ENCODE measurements at regions not wholly inside any gene's neighbourhood (a gene's known extent, or its start where the extent isn't known, plus 50 kb on each side); places are given as distances from the start of the nearest gene placed in this dataset.

GRCh38 chr6:95784019-95784418 is 206.7 kb downstream of the MANEA start:
- no peak for DNase-seq

DNA sequence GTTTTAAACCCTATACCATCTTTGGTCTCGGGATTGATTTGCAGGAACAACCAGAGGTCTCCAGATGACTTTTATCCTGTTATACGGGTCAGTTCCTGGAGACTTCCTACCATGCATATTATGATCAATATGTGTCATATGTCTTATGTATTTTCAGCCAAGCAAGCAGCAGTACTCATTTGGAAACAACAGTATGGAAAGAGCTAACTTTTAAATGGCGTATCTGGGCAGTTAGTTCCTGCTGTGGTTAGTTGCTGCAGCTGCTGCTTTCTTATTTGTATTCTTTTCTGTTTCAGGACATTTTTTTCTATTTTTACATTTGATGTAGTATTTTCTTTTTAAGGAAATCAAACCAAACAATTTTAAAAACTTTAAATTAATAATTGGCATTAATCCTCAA is 207.5 kb downstream of the MANEA start:
- DNase-seq, result no peak

DNA sequence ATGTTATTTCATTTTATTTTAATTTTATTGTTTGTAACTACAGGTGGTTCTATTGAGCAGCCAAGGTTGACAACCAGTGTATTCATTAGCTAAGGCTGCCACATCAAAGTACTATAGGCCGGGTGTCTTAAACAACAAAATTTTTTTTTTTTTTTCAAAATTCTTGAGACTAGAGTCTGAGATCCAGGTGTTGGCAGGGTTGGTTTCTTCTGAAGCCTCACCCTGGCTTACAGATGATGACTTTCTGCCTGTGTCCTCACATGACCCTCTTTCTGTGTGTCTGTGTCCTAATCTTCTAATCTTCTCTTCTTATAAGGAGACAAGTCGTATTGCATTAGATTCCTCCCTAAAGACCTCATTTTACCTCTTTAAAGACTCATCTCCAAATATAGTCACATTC is 208.4 kb downstream of the MANEA start:
- DNase-seq, result no peak

DNA sequence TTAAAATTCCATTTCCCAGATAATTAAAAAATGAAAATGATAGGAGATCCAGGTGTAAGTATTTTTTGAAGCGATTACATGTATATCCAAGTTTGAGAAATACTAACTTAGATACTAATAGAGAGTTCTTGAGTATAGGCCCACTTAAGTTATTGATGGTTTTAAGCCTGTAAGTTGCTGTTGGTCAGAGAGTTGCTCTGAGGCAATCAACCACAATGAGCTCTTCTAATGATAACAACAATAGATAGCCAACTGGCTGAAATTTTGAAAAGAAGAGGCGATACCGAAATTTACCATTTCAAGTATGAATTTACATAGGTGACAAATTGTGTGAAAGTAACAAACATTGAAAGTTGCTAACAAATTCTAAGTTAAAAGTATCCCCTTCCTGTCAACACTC is 209.5 kb downstream of the MANEA start:
- no peak for DNase-seq

GRCh38 chr6:95790787-95791186 is 213.5 kb downstream of the MANEA start:
- no peak for DNase-seq

DNA sequence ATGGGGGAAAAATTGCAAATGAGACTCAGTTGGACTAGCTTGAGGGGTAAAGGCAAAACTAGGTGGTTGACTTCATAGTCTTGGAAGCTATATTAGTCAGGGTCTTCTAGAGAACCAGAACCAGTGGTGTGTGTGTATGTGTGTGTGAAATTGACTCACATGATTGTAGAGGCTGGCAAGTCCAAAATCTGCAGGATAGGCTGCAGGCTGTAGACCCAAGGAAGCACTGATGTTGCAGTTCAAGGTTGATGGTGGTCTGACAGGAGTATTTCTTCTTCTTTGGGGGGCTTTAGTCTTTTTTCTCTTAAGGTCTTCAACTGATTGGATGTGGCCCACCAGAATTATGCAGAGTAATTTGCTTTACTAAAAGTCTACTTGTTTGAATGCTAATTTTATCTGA is 217.4 kb downstream of the MANEA start:
- DNase-seq, result no peak

GRCh38 chr6:95795927-95796326 is 218.6 kb downstream of the MANEA start:
- DNase-seq, result no peak

- DNase-seq, result no peak
These were observed 218.7 kb upstream of the FUT9 start for GRCh38 chr6:95797054-95797453.

- DNase-seq, result no peak
These were observed 212.8 kb upstream of the FUT9 start for GRCh38 chr6:95802978-95803377.

DNA sequence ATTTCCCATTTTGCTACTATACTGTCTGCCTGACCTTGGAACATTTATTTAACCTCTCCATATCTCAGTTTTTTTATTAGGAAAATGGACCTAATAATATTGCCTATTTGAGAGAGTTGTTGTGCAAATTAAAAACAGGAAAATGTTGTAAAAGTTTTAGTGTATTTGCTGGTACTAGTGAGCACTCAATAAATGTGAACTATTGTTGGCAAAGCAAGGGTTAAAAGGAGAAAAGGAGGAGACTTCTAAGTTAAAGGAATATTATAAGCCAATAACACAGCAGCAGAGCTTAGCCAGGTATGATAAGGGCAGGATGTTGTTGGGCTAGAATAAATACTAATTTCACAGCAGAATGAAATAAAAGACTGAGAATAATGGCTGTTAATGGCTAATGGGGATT is 211.9 kb upstream of the FUT9 start:
- no peak for DNase-seq

DNA sequence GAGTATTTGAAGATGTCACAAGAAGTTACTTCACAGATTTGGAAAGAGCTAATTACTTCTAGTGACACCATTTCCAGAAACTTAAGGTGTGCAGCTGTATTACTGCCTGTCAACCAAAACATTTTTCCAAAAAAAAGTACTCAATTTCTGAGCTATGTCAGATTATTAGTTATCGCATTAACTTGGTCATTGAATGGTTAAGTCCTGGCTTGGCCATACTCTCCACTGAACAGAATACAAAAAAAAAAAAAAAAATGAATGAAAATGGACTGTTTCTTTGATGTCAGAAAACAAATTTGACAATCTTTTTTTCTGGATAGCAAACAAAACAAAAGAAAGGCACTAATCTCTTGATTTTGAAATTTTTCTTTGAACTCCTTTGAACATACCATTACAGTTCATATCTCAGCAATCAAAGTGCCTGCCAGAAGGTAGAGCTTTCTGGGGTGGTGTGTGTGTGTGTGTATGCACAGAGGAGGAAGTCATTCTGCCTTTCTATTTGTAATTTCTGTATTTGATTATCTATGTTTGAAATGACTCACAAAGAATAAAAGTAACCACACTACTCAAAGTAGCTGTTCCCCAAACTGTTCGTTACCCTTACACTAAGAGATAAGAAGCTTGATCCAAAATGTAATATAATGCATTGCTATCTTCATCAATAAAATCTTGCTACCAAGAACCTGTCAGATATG is 210.8 kb upstream of the FUT9 start:
- DNase-seq, result no peak

DNA sequence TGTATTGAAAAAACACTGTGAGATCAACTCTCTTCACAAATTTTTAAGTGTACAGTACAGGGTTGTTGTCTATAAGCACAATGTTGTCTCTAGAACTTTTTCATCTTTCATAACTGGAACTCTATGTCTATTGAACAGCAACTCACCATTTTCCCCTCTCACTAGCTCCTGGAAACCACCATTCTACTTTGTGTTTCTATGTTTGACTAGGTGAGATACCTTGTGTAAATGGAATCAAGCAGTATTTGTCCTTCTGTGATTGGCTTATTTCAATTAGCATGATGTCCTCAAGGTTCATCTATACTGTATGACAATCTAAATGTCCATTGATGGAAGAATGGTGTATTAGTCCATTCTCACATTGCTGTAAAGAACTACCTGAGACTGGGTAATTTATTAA is 210.1 kb upstream of the FUT9 start:
- DNase-seq, result no peak

DNA sequence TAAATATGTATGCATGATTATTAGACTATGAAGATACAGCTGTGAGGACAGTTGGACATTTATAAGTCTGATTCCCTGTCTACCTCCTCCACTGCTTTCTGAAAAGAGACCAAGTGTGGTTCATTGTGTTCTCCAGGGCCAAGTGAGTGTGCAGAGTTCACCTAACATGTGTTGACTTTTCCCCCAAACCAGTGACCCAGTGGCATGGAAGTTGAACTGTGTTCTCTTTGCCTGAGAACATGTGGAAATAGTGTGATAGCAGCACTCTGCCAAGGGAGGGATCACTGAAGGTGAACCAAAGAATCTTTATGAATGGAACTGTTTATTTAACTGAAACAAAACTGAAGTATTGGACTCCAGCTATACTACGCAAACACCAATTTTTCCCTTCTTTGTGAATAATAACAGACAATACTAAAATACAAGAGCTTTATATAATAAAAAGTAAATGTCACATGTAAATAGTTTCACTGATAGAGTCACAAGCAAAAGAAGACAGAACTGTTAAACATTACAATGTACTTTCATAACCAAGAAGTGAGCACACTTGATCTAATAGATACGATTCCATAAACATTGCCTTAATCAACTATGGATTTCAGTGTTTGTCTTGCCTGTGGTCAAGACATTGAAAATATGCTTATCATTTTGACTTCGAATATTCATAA is 200.3 kb upstream of the FUT9 start:
- no peak for DNase-seq

DNA sequence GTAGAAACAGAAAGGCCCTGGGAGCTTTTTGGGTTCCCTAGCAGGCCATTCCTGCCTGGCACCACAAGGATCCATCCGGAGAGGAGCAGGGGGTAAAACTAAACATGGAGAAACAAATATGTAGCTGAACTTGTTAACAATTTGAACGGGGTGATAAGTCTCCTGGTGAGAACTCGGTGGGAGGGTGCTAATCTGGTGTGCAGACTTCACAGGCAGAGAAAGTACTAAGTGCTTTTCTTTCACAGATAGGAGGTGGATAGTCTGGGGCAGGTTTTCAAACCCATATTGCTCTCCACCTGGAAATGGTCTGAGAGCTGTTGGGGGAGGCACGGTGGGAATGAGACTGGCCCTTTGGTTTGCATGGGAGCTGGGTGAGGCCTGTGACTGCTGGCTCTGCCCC is 196.3 kb upstream of the FUT9 start:
- DNase-seq, result no peak

GRCh38 chr6:95819939-95820338 is 195.8 kb upstream of the FUT9 start:
- DNase-seq, result no peak

DNA sequence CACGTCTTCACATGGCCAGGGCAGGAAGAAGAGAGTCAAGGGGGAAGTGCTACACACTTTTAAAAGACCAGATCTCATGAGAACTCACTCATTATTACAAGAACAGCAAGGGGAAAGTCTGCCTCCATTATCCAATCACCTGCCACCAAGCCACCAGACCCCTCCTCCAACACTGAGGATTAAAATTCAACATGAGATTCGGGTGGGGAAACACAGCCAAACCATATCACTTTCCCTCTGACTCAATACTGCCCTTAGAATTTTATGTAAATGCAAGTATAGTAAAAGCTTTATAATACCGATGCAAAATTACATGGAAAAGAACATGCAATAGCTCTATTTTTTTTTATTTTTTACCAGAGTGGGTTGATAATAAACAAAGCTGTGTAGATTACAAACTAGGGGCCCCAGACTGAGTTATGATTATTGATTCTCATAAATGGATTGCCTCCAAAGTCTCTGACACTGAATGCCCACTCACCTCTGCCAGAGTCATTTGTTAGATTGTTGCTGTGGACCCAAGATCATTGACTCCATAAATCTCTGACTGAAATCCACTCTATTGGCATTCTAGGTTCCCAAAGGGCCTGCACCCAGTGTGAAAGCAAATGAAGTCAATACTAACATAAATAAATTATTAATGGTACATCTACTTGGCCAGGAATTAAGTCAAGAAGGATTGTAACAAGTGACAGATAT is 184.8 kb upstream of the FUT9 start:
- no peak for DNase-seq

DNA sequence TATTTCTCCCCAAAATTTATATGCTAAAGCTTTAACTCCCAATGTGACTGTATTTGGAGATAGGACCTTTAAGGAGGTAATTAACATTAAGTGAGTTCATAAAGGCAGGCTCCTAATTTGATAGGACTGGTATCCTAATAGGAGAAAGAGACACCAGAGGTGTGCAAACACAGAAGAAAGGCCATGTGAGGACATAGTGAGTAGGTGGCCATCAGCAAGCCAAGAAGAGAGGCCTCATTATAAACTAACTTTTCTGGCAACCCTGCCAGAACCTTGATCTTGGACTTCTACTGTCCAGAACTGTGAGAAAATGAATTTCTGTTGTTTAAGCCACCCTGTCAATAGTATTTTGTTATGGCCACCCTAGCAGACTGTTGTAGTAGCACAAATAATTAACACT is 177.9 kb upstream of the FUT9 start:
- no peak for DNase-seq

DNA sequence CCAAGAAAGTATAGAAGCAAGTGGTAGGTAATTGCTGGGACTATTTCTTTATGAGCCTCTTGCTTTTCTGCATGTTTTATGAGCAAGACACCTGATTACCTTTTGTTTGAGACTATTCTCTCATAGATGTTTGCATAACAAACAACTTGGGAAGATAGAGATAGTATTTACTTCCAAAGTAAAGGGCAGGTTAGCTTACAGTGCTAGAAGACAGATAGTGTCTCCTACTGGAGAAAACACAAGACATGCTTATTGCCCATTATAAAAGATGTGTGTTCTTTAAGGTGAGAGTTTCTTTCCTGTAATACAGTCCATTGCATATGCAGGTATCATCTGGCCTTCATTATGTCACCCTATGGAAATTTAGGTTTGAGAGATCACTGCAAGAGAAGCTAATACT is 174.2 kb upstream of the FUT9 start:
- DNase-seq, result no peak

DNA sequence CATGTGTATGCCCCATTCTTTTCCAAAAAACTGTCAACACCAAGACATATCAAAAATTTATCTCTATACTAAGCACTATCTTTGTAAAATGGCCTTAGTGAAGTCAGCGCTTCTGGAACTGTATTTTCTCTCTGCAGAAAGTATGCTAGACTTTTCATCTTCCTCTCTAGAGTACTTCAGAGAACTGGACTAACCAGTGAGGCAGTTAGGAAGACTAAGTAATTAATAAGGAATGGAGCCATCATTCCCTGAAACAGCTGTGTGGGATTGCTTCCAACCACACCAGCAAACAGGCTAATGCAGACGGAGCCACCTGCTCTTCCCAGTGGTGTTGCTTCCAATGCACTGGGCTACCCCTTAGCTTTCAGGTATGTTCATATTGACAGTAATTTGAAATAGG is 169.1 kb upstream of the FUT9 start:
- no peak for DNase-seq

DNA sequence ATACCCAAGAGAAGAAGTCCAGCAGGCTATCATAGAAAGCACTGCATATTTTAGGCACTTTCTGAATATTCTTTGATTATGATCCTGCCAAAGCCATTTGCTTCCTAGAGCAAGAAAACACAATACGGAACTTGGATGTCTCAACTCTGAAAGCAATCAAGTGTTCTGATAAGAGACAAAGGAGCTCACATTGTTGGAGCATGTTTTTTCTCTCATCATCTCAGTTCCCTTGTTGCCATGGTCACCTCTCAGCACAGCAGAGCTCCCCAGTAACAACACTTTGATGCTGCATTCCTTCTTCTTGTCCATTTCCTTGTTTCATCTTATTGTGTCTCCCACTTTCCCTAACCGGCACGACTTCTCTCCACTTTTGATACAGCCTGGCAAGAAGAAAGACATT is 168.7 kb upstream of the FUT9 start:
- DNase-seq, result no peak

- DNase-seq, result no peak
These were observed 167.1 kb upstream of the FUT9 start for GRCh38 chr6:95848717-95849116.

DNA sequence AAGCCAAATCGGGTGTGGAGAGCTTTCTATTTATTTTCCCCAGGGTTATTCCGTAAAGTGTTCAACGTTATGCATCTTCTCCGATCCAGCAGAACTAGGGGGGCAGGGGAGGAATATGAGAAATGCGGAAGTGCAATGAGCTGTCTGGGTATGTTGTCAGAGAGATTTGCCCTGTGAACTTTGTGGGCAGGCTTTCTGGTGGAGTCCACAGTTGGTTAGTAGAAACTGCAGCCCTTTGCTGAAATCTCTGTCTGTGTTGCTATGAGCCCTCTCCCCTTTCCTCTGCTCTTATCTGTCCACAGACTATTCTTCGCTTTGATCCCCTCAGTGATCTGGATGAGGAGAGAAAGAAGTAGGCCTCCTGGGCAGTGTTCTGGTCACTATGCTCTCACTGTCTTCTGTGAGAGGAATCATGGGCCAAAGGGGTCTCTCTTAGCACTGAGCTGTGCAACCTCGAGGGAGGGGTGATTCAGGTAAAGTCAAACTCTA is 158.9 kb upstream of the FUT9 start:
- no peak for DNase-seq

DNA sequence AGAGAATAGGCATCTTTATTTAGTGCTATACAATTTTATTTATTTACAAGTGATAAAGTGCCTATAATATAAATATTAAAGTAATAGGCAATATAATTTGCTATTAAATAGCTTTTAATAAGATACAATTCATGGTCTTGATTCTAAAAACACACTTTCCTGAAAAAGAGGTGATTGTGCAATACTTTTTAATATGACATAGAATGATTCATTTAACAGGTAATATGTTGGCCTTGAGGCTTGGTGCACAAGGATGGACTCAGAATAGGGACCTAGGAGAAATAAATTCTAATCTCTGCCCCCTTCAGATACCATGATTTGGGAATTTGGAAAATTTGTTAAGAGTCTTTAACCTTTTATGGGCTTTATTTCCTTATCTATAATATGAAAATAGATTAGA is 149.9 kb upstream of the FUT9 start:
- no peak for DNase-seq

DNA sequence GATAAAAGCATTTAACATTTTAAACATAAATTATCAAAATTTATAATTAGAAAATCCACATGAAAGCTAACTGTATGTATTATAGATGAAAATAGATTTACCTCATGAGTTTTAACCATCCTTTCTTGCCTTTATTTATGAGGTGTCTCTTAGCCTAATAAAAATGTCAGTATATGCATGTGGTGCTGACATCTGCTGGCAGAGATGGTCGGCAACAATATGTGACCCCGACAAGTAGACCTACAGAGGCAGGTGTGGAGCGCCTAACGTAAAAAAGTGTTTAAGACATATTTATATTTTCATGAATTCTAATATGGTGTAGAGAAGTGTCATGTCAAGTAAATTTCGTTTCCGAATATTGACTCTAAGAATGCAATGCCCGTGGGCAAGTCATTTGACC is 149.0 kb upstream of the FUT9 start:
- no peak for DNase-seq

All from EL (cell line).